H7 (cell line): ENCODE measurements at regions not wholly inside any gene's neighbourhood (a gene's known extent, or its start where the extent isn't known, plus 50 kb on each side); places are given as distances from the start of the nearest gene placed in this dataset.

Source experiments
- DNase-seq: peaks from one replicate; pipeline ENCODE4 v3.0.0; 2012
- H3K27me3 ChIP-seq: 2 replicates; pipeline ENCODE4 v1.6.0; 2011; ENCODE audit warnings: mild to moderate bottlenecking, low read length; ENCODE audit not compliant: control insufficient read depth, insufficient read depth
- H3K36me3 ChIP-seq: replicated peaks from 2 replicates; pipeline ENCODE4 v1.5.1; 2011; ENCODE audit warnings: low read length; ENCODE audit not compliant: control insufficient read depth, insufficient read depth
- H3K4me3 ChIP-seq: 2 replicates; pipeline ENCODE4 v1.5.1; 2011; ENCODE audit warnings: low read depth, mild to moderate bottlenecking, control low read depth, low read length, moderate library complexity; ENCODE audit not compliant: insufficient read depth

DNA sequence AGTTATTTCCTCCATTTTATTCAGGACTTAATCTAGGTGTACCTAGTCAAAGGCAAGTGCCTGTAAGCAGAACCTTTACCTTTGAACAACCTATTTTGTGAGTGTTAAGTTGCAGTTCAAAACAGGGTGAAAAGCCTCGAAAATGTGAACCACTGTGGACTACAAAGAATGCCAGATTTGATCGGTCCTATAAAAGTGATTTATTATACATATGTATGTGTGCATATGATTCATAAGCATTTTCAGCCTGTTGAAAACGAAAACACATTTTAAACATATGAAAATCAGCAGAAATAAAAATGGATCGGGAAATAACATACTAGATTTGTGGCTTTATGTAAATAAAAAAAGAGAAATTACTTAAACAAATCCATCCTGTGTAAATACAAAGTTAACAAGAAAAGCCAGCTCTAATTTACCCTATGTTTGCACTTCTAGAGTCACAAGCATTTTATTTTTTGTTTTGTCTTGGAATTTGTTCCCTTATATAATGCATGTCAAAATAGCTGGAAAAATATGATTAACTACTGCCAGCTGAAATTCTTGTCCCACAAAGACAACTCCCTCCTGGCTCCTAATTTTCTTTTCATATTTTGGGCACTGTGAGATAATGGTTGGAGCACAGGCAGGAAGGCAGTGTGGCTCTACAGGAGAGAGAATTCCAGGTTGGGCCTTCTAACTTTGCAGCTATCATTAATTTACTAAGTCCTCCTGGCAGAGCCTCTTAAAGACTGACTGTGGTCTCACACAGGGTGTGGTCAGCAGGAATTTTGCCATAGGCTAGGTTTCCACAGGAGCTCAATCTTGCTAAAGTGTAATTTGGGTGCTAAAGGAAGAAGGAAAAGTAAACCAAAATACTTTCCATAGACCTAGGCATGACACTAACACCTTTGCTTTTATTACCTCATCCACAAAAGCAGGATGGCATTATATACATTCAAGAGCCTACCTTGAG lies 70.2 kb upstream of the CDC42BPA start:
- Histone ChIP-seq H3K4me3 (no peak overlapping the region), H3K36me3 (no peaks in the 10 kb centered on the region), H3K27me3 (no peaks in the 10 kb centered on the region)
- DNase-seq: no peak

DNA sequence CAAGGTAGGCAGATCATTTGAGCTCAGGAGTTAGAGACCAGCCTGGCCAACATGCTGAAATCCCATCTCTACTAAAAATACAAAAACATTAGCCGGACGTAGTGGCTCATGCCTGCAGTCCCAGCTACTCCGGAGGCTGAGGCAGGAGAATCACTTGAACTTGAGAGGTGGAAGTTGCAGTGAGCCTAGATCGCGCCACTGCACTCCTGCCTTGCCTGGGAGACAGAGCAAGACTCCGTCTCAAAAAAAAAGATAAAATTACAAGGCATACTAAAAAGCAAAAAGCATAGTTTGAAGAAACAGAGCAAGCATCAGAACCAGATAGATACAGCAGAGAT lies 61.2 kb upstream of the CDC42BPA start:
- DNase-seq: no peak
- Histone ChIP-seq H3K36me3 (no peaks in the 10 kb centered on the region), H3K4me3 (no peak overlapping the region), H3K27me3 (no peaks in the 10 kb centered on the region)

DNA sequence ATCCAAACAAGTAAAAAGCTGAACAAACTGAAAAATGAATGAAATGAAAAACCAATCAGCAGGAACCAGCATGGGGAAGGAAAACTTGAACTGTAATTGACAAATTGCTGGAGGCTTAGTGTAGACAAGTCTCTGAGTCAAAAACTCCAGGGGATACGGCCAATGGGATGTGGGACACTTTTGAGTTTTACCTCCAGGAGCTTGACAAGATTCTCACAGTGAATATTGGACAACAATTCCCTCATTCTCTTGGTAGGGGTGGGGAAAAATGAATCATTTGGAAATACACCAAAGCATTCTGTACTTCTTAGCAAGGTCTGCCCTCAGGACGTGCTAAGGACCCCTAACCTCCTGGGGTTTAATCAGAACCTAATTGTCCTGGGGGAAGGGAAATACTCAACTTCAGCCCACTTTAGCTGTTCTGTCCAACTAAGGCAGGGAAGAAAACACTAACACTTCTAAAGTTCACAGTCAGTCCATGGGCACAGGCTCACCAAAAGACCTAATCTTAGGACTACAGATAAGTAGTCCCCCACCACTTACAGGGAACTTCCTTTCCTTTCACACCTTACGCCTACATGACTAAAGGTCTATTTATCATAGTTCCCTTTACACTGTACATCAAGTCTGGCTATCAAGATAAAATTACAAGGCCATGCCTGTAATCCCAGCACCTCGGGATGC lies 60.7 kb upstream of the CDC42BPA start:
- no peak overlapping the region for H3K4me3 ChIP-seq
- H3K27me3 ChIP-seq: no peaks in the 10 kb centered on the region
- no peak for DNase-seq
- no peaks in the 10 kb centered on the region for H3K36me3 ChIP-seq

DNA sequence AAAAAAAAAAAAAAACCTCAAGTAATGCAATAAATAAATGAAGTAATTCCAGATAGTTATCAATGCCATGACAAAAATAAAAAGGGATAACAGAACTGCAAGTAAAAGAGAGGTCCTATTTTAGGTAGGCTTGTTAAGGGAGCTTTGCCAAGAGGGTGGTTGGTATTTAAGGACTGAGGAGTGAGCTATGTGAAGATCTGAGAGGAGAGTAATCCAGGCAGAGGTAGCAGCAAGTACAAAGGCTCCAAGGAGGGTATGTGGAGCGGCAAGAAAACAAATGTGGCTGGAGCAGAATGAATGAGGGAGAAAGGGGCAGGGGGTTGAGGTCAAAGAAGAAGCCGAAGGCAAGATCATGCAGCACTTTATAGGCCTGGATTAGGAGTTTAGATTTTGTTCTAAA lies 59.9 kb upstream of the CDC42BPA start:
- DNase-seq: peak; percentile 33
- Histone ChIP-seq H3K4me3 (no peak overlapping the region), H3K27me3 (no peaks in the 10 kb centered on the region), H3K36me3 (no peaks in the 10 kb centered on the region)

DNA sequence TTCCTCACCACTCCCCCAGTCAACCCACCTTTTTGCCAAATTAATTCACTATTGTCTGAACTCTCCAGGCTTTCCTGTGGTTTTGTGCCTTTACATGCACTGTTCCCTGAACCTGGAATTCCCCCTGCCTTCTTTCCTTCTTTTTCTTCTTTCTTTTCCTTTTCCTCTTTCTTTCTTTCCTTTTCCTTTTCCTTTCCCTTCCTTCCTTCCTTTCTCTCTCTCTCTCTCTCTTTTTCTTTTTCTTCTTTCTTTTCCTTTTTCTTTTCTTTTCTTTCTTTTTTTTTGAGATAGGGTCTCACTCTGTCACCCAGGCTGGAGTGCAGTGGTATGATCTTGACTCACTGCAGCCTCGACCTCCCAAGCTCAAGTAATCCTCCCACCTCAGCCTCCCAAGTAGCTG lies 56.6 kb upstream of the CDC42BPA start:
- Histone ChIP-seq H3K4me3 (no peak overlapping the region), H3K27me3 (no peaks in the 10 kb centered on the region), H3K36me3 (no peaks in the 10 kb centered on the region)
- no peak for DNase-seq

DNA sequence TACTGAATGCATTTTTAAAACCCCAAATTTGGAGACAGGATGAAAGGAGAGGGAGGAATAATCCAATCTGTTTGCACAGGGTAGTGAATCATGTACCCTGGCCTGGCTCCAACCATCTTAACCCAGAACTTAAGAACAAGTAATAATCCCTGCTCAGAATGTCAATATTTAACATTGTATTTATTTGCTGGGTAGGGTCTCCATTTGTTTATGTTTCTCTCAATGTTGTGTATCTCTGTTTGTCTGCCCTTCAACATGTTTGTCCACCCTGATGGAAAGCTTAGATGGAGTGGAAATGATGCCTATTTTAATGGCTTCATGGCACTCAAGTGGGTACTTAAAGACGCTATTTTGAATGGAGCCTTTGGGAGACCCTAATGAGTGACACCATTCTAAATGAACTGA lies 54.4 kb upstream of the CDC42BPA start:
- no peaks in the 10 kb centered on the region for H3K36me3 ChIP-seq
- DNase-seq: no peak

DNA sequence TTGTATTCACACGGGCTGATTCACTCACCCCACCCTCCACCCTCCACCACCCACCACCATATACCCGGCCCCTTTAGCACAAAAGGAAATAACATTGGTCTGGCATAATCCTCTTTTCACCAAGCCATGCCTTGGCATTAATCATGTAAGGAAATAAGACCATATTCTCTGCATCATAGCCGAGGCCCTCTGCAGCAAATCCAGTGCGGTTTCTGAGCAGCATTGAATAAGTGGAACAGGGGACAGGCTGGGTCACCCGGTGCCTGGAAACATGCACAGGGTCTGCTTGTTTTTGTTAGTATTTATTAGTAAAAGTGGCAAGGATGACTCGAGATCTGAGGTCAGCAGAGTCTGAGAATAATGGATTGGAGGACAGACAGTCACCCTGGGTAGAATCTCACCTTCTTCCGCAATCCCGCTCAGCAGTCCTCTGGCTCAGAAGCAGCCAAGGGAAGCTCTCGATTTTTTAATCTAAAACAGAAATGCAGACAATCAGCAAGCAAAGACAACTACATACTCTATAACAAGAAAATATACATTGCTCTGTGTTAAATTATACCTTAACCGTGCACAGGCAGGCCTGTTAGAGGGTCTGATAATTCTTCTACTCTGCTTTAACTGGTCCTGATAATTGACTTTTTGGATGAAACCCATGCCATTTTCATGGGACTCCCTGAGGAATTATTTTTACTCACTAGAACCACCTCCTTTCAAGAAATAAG lies 52.4 kb upstream of the CDC42BPA start:
- DNase-seq: no peak
- H3K4me3 ChIP-seq: no peak overlapping the region
- H3K27me3 ChIP-seq: no peaks in the 10 kb centered on the region
- no peaks in the 10 kb centered on the region for H3K36me3 ChIP-seq

More for the DNA sequence above, 54.4 kb upstream of the CDC42BPA start:
- no peaks in the 10 kb centered on the region for H3K27me3 ChIP-seq
- no peak overlapping the region for H3K4me3 ChIP-seq

DNA sequence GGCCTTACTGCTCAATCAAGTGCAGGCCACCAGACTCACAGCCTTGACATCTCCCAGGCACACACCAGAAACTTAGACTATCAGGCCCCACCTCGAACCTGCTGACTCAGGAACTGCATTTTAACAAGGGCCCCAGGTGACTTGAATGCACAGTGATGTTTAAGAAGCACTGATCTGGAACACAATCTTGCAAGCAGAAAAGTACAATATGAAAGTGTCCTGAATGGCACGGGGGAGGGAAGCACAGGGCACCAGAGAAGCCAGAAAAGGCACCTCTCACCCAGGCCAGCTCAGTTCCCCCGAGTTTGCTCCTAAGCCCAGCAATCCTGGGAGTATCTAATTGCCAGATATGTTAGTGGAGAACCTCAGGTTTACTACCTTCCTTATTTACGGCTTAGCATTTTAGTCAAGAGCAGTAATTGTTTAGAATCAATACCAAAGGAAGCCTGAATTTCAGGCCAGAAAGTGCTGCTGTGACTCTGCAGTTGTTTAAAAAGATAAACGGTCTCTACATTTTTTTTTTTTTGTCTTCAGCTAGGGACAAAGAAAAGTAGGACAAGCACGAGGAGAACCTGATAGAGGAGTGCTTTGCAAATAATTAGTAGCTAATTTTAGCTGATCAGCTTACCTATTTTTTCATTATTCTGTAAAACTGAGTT lies 50.9 kb upstream of the CDC42BPA start:
- DNase-seq: no peak
- Histone ChIP-seq H3K4me3 (no peak overlapping the region), H3K27me3 (no peaks in the 10 kb centered on the region; the same call in 1 of the 2 replicates), H3K36me3 (no peaks in the 10 kb centered on the region)
